ENCODE measurements at regions not wholly inside any gene's neighbourhood (a gene's known extent, or its start where the extent isn't known, plus 50 kb on each side); places are given as distances from the start of the nearest gene placed in this dataset.

DNA sequence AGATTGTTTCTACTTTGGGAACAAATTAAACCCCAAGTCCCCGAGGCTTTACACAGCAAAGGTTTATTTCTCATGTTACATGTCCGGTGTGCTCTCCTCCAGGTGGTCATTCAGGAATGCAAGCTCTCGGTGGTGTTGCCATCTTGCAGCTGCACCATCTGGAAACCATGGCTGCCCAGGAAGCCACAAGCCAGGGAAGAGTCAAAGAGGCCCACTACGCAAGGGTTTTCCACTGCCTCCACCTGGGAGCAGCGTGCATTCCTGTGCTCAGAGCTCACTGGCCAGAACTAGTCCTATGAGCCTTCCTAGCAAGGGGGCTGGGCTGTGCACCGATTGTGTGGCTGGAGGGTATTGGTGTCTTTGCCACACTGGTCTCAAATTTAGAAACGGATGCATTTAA, 128.8 kb upstream of the FOXF1 start:
- ChIA-PET POLR2A (interaction anchor here (1.1 kb wide), 1 partner anchor 10 kb away, joined by 3 read pairs; no protein-coding TSS in a partner anchor), CTCF (interaction anchor here (0.6 to 1.0 kb wide), 2 partner anchors 10 to 86 kb away, joined by 3 to 4 read pairs; no protein-coding TSS in a partner anchor)
- TF ChIP-seq L3MBTL2 (conservative IDR thresholded peaks at IDR 0.05) (no peak), BHLHE40 (IDR thresholded peaks at IDR 0.05; ENCODE audit: borderline replicate concordance) (no peak), CTBP1 (IDR thresholded peaks at IDR 0.05; ENCODE audit: borderline replicate concordance) (no peak), SUZ12 (IDR thresholded peaks at IDR 0.05) (no peak), ZNF384 (IDR thresholded peaks at IDR 0.05) (no peak), NFRKB (IDR thresholded peaks at IDR 0.05) (no peak), ARNT (IDR thresholded peaks at IDR 0.05) (no peak), TARDBP (IDR thresholded peaks at IDR 0.05) (no peak), LEF1 (IDR thresholded peaks at IDR 0.05; ENCODE audit: borderline replicate concordance) (no peak), FOXK2 (IDR thresholded peaks at IDR 0.05) (no peak), HDGF (IDR thresholded peaks at IDR 0.05; ENCODE audit: borderline replicate concordance) (no peak), FOXA1 (IDR thresholded peaks at IDR 0.05) (no peak), FOXM1 (IDR thresholded peaks at IDR 0.05; ENCODE audit: borderline replicate concordance) (no peak), SP1 (IDR thresholded peaks at IDR 0.05) (no peak), ELF4 (IDR thresholded peaks at IDR 0.05) (no peak)
- TF ChIP-seq, protein P1, sequence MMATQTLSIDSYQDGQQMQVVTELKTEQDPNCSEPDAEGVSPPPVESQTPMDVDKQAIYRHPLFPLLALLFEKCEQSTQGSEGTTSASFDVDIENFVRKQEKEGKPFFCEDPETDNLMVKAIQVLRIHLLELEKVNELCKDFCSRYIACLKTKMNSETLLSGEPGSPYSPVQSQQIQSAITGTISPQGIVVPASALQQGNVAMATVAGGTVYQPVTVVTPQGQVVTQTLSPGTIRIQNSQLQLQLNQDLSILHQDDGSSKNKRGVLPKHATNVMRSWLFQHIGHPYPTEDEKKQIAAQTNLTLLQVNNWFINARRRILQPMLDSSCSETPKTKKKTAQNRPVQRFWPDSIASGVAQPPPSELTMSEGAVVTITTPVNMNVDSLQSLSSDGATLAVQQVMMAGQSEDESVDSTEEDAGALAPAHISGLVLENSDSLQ (IDR thresholded peaks at IDR 0.05) = no peak
- DNase-seq (ENCODE audit: extremely low spot score) = no peak

DNA sequence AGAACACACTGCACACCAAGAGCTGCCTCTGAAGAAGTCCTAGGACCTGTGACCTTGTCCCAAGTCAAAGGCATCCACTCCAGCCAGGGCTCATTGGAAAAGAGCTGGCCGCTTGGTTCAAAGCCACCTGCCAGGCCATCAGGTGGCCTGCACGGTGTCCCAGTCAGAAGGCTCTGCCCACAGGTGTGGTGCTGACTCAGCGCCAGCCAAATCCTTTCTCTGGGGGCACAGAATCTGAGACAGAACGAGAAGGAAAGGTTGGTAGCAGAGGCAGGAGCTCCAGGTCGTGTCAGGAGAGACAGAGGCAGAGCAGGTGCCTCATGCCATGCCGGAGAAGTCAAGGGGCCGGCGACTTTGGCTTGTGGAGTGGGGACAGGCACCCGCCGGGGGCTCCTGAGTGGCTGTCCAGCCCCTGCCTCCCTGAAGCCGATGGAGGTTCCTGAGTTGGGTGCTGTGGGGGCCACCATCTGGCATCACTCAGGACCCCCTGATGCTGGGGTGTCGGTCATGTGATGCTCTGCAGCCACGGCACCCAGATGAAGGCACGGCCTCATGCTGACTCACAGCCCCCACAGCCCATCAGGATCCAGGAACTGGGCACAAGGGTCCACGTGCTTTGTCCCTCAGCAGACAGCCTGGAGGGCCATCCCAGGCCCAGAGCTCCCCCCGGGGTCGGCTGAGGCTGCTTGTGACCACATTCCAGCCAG, 128.1 kb upstream of the FOXF1 start:
- DNase-seq (ENCODE audit: extremely low spot score) = no peak
- TF ChIP-seq CTBP1 (IDR thresholded peaks at IDR 0.05; ENCODE audit: borderline replicate concordance) (no peak), NFRKB (IDR thresholded peaks at IDR 0.05) (no peak), ELF4 (IDR thresholded peaks at IDR 0.05) (no peak), SUZ12 (IDR thresholded peaks at IDR 0.05) (no peak), LEF1 (IDR thresholded peaks at IDR 0.05; ENCODE audit: borderline replicate concordance) (no peak), FOXM1 (IDR thresholded peaks at IDR 0.05; ENCODE audit: borderline replicate concordance) (no peak), ARNT (IDR thresholded peaks at IDR 0.05) (no peak), ZNF384 (IDR thresholded peaks at IDR 0.05) (no peak), L3MBTL2 (conservative IDR thresholded peaks at IDR 0.05) (no peak), HDGF (IDR thresholded peaks at IDR 0.05; ENCODE audit: borderline replicate concordance) (no peak), TARDBP (IDR thresholded peaks at IDR 0.05) (no peak), BHLHE40 (IDR thresholded peaks at IDR 0.05; ENCODE audit: borderline replicate concordance) (no peak), SP1 (IDR thresholded peaks at IDR 0.05) (no peak), FOXK2 (IDR thresholded peaks at IDR 0.05) (no peak), FOXA1 (IDR thresholded peaks at IDR 0.05) (no peak)
- TF ChIP-seq, protein P1 (IDR thresholded peaks at IDR 0.05) = no peak
- ChIA-PET CTCF (interaction anchor here (0.6 to 1.0 kb wide), 2 partner anchors 9 to 85 kb away, joined by 3 to 4 read pairs; no protein-coding TSS in a partner anchor), POLR2A (interaction anchor here (1.1 kb wide), 1 partner anchor 11 kb away, joined by 3 read pairs; no protein-coding TSS in a partner anchor)

DNA sequence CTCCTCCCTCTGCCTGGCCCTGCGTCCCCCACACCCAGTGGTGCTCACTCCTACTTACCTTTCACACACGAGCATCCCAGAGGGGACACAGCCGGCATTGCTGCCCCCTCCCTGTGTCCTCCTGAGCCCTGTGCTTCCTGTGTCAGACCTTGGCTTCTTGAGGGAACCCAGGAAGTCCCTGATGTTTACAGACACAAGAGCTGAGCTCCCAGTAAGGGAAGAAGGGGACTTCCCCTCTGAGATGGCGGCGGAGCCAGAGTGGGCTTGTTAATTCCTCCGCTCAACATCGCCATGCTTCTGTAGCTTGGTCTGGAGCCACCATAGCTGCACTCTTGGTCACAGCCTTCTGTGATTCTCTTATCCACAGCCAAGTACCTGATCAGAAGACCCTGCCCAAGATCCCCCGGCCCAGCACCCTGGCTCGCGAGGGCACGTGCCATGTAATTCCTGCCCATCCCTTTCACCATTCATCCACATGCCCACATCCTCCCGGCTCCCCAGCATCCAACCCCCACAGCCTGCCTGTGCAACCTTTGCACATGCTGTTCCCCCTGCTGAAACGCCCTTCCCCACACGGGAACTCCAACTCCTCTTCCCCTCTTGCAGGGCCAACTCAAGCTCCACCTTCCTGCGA, 127.4 kb upstream of the FOXF1 start:
- POLR2A ChIA-PET = interaction anchor here (0.6 kb wide), 1 partner anchor 24 kb away, joined by 3 read pairs; no protein-coding TSS in a partner anchor
- DNase-seq (ENCODE audit: extremely low spot score) = no peak
- CTCF ChIA-PET = no interaction called here
- TF ChIP-seq LEF1 (IDR thresholded peaks at IDR 0.05; ENCODE audit: borderline replicate concordance) = no peak
- TF ChIP-seq TARDBP (IDR thresholded peaks at IDR 0.05) = no peak
- no peak for TF ChIP-seq CTBP1 (IDR thresholded peaks at IDR 0.05; ENCODE audit: borderline replicate concordance)
- TF ChIP-seq FOXA1 (IDR thresholded peaks at IDR 0.05) = no peak
- TF ChIP-seq SUZ12 (IDR thresholded peaks at IDR 0.05) = no peak
- no peak for TF ChIP-seq ZNF384 (IDR thresholded peaks at IDR 0.05)
- TF ChIP-seq, protein P1 (IDR thresholded peaks at IDR 0.05) = no peak
- TF ChIP-seq BHLHE40 (IDR thresholded peaks at IDR 0.05; ENCODE audit: borderline replicate concordance) = no peak
- TF ChIP-seq ARNT (IDR thresholded peaks at IDR 0.05) = no peak
- TF ChIP-seq HDGF (IDR thresholded peaks at IDR 0.05; ENCODE audit: borderline replicate concordance) = no peak
- TF ChIP-seq FOXK2 (IDR thresholded peaks at IDR 0.05) = no peak
- TF ChIP-seq L3MBTL2 (conservative IDR thresholded peaks at IDR 0.05) = no peak
- no peak for TF ChIP-seq ELF4 (IDR thresholded peaks at IDR 0.05)
- TF ChIP-seq FOXM1 (IDR thresholded peaks at IDR 0.05; ENCODE audit: borderline replicate concordance) = no peak
- TF ChIP-seq SP1 (IDR thresholded peaks at IDR 0.05) = no peak
- no peak for TF ChIP-seq NFRKB (IDR thresholded peaks at IDR 0.05)

DNA sequence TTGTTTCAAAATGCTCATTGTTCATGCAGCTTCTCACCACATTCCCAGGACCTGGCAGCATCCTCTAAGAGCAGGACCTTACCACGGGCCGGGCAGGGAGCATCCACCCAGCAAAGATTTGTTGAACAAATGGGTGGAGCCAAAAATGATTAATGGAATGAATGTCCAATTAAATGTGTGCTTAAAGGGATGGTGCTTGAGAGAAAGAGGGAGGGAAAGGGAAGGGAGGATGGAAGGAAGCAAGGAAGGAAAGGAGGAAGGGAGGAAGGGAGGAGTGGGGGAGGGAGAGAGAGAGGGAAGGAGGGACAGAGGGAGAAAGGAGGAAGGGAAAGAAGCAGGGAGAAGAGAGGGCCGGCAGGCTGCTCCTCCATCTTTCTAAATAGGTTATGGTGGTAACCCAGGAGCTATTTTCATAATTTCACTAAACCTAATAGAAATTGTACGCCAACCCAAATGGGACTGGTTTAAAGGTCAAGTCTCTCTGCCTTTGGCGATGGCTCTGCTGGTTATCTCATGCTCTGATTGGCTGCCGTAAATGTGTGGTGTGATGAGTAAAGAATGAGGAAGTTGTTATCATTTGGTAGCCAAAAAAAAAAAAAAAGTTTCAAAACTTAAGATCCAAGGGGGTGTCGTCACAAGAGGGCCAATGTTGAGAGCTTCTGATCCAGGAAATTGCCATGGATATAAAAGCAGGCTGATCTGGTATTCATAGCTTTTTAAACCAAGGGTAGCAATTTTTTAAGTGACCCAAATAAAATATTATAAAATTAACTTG, 126.7 kb upstream of the FOXF1 start:
- POLR2A ChIA-PET = interaction anchor here (0.6 kb wide), 1 partner anchor 24 kb away, joined by 3 read pairs; no protein-coding TSS in a partner anchor
- CTCF ChIA-PET = no interaction called here
- no peak for DNase-seq (ENCODE audit: extremely low spot score)
- TF ChIP-seq L3MBTL2 (conservative IDR thresholded peaks at IDR 0.05) (no peak), NFRKB (IDR thresholded peaks at IDR 0.05) (no peak)
- TF ChIP-seq, protein P1 (IDR thresholded peaks at IDR 0.05) = peak; percentile 91
